Fibroblast of lung (primary cell): ENCODE measurements at regions not wholly inside any gene's neighbourhood (a gene's known extent, or its start where the extent isn't known, plus 50 kb on each side); places are given as distances from the start of the nearest gene placed in this dataset.

ENCODE experiments used
- EZH2 ChIP-seq: IDR thresholded peaks from 2 replicates; pipeline ENCODE4 v1.5.1; 2012; ENCODE audit warnings: low read length, control low read depth, mild to moderate bottlenecking; ENCODE audit errors: missing control alignments
- TF ChIP-seq, protein P1 (sequence below), 2 donors: IDR thresholded peaks in 1 of 2; conservative IDR thresholded peaks in 1 of 2; 1 replicate in 1 of 2; 2 replicates in 1 of 2; pipeline ENCODE4 v1.5.1; 2011 to 2012; ENCODE audit warnings: low read length in 2 of 2, control low read depth in 1 of 2, inconsistent platforms in 1 of 2, low read depth in 1 of 2, mild to moderate bottlenecking in 1 of 2

DNA sequence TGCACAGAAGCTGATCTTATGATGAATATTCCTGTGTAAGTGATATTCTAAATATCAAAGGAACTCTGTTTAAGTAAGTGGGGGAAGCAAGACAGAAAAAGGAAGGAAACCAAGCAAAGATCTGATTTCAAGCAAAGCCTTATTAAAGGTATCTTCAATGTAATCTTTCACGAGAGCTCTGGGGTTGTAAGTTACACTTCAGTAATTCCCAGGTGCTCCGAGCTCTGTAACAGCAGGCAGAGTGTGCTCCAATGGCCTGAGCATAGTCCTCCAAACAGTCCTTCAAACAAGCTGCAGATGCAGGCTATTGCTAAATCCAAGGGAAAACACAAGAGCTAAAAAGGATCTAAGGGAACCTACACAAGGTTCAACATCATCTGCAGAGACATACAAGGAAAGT lies 949.7 kb upstream of the TMPRSS15 start:
- TF ChIP-seq, protein P1, sequence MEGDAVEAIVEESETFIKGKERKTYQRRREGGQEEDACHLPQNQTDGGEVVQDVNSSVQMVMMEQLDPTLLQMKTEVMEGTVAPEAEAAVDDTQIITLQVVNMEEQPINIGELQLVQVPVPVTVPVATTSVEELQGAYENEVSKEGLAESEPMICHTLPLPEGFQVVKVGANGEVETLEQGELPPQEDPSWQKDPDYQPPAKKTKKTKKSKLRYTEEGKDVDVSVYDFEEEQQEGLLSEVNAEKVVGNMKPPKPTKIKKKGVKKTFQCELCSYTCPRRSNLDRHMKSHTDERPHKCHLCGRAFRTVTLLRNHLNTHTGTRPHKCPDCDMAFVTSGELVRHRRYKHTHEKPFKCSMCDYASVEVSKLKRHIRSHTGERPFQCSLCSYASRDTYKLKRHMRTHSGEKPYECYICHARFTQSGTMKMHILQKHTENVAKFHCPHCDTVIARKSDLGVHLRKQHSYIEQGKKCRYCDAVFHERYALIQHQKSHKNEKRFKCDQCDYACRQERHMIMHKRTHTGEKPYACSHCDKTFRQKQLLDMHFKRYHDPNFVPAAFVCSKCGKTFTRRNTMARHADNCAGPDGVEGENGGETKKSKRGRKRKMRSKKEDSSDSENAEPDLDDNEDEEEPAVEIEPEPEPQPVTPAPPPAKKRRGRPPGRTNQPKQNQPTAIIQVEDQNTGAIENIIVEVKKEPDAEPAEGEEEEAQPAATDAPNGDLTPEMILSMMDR (conservative IDR thresholded peaks at IDR 0.05 in 1 of 2, IDR thresholded peaks at IDR 0.05 in 1 of 2; ENCODE audit: low read depth in 1 of 2, low read length in 2 of 2) = no peak
- no peak for TF ChIP-seq EZH2
